GM21423 (cell line): ENCODE measurements at regions not wholly inside any gene's neighbourhood (a gene's known extent, or its start where the extent isn't known, plus 50 kb on each side); places are given as distances from the start of the nearest gene placed in this dataset.

Experiments
- ATAC-seq: cut with Tn5 transposase; IDR thresholded peaks from one replicate; pipeline ENCODE4 v1.9.1; 2021; ENCODE audit warnings: mild to moderate bottlenecking, moderate library complexity; ENCODE audit not compliant: unreplicated experiment

DNA sequence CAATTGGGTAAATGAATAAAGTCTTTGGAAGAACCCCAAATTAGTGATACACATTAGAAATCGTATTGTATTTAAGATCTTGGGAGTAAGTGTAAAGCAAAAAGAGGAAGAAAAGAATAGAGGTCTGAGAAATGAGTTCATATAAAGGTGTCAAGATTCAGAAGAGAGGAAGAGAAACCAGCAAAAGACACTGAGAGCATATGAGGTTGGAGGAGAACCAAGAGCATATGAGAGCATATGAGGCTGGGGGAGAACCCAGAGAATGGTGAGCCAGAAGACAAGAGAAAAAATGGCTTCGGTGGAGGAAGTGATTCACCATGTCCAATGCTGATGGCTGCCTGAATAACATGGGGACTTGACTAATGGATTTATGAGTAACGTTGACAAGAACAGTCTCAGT, 620.1 kb upstream of the GCFC2 start:
- no peak for ATAC-seq

DNA sequence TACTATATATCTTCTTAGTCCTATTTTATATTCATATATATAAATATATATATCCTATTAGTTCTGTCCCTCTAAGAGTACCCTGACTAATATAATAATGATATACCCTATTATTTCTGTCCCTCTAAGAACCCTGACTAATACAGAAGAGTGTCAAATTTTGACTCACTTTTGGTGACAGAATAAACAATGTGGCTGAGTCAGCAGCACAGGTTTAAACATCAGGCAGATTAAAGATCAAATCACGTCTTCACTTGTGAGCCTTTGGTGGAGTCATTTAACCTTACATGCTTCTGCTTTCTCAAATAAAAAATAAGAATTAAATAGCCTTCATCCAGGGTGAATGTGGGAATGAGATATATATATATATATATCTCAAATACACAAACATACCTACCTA, 615.9 kb upstream of the GCFC2 start:
- ATAC-seq: no peak

DNA sequence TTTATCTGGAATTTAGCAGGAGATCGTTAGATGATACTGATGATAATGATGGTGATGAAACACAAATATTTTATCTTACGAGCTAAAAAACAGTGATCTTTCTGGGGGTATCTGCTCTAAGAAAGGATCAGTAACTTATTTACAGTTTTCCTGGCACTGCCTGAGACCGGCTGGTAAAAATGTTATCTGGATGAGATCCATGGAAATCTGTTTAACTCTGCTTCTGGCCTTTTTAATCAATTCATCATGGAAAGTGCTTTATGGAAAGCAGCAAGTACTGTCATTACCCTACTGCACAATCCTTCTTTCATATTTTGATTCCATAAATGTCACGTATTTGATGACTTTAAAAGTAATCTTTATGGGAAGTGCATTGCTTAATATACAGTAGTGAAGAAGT, 612.7 kb upstream of the GCFC2 start:
- ATAC-seq: no peak

DNA sequence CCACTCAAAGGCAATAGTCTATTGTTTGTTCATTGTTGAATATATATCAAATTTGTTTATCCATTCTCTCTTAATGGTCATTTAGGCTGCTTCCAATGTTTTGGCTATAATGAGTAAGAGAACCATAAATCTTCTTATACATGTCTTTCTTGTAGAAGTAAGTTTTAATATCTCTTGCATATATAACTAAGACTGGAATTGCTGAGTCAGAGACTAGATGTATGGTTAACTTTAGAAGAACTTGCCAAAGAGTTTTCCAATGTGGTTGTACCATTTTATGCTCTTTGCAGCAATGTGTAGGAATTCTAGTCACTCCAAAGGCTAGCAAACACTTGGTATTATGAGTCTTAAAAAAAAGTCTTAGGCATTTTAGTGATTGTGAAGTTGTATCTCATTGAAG, 610.0 kb upstream of the GCFC2 start:
- ATAC-seq: no peak

DNA sequence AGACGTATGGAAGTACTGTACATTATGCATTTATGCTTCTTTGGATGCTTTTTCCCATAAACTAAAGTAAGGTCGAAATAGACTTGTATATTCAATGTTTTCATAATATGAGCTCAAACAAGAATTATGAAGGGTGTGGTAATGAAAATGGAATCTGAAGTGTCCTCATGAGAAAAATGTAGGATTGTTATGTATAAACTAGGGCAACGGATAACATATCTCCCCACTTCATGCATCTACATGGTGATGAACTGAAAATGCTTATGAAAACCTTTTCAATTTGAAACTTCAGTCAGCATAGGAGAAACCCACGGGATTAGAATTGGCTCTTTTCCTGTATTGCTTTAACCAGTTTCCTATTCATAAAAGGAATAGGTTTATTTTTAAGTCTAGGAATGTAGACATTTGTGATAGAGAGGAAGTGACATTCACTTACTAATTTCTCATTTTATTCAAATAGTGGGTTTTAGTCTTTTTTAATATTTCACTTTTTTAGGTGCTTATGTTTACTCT, 608.2 kb upstream of the GCFC2 start:
- no peak for ATAC-seq

DNA sequence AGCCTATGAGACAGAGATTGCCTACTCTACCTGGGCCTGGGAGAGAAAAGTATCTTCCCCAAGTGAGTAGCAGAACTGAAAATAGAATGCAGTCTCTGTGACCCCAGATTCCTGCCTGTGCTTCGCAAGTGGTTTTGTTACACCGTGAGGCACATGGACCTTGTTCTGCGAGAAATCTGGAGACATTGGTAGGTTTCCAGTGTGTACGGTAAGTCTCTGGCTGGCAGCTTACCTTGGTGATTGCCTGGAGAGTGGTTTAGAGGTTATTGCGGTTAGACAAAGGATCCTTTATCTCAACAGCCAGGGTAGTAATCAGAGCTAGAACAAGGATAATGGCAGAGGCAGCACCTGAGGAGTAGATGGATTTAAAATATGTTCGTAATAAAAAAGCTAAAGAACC, 606.0 kb upstream of the GCFC2 start:
- ATAC-seq: no peak

DNA sequence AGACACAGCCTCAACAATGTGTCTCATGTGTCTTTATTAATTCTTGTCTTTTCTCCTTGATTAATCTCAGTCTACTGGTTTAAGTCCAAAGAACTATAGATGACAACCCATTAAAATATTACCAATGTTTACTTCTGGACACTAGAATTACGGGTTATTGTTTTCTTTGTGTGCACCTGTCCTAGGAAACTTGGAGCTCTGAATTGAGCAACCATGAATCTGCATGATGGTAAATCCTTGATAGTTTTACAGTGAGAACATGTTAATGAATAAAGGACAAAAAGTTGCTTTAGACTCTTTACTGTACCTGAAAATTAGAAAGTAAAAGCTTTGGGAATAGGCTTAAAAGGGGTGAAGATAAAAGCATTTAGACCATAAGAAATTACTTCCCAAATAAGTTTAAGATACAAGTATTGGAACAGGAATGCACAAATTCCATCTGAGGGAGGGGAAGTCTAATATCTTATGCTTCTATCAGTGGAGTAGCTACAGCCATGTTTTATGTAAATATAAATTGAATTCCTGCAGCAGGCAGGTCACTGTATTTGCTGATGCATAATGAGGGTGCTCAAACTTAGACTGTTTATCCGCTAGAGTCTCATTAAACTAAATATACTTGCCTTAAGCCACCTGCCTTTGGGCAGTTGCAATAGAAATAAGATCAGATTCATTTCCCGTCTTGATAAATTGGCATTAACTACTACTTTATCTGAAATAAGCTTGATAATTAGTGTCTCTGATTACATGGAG, 603.7 kb upstream of the GCFC2 start:
- ATAC-seq: no peak

DNA sequence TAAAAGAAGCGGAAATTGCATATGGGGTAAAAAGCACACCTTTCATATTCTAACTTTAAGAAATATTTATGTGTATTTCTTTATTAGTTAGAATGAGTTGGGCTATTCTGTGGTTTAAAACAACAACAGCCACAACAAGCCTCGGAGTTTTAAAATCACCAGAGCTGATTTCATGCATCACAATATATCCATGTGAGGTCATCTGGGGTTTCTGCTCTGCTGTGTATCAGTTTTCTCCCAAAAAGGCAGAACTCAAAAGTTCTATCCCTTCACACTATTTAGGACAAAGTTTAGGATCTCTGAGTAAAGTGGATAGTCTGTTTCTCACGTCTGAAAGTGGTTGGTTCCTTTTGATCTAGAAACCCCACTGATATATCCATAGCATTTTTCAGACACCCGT, 601.5 kb upstream of the GCFC2 start:
- ATAC-seq: no peak

DNA sequence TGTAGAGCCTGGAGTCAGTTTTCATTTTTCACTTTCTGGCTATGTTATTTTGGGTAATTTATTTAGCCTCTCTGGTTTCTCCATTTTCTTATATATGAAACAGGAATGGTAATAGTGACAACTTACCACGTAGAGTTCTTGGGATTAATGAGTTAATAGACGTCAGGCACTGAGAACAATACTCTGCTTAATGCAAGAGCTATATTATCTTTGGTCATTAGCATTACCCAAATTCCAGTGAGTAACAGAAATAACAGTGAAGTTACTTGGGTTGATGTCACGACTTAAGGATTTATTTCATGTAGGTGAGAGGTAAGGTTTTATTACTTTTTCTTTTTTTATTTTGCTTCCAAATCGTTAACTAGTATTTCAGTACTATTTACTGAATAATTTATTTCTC, 601.0 kb upstream of the GCFC2 start:
- no peak for ATAC-seq

DNA sequence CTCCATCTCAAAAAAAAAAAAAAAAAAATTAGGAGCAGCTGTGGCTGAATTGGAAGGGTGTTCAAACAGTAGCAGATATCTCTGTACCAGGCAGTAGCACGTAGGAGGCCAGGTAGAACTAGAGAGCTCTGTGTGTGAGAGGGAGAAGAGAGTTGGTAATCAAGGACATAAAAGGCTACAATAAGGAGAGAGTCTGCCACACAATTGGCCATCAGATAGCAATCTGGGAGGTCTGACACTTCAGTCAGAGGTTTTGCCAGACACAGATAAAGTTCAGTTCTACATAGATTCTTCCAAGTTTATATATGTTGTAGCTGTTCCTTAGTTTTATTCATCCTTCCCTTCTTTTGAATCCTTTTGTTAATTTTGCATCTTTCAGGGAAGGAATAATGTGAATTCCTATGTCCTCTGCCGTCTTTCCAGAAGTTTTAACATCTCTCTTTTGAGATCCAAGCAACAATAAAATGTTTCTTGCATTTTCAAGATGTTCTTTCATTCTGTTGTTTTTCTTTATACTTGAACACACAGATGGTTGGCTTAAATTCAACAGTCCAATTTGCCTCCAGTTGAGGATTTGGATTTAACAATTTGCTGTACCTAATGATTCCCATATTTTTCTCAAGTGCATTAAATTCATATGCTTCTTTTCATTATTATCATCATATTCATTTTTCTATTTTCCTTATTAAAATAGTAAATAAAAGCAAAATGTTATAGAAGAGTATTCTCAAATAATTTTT, 600.3 kb upstream of the GCFC2 start:
- ATAC-seq: no peak

DNA sequence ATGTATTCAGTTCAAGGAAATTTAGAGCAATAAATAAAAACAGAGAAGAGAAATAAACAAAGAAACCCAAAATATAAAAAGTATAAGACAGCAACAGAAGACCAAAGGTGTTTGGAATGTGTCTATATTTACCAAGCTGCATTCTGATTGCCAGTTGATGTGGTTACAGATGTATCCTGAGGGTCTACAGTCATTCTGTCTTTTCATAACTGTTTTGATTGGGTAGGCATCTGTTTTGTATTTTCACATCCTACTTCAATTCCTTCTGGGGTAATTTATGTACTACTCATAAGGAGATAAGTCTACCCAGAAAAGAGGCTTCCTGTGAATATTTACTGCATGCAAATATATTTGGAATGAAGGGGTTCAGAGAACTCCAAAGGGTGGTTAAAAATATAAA, 596.8 kb upstream of the GCFC2 start:
- no peak for ATAC-seq

DNA sequence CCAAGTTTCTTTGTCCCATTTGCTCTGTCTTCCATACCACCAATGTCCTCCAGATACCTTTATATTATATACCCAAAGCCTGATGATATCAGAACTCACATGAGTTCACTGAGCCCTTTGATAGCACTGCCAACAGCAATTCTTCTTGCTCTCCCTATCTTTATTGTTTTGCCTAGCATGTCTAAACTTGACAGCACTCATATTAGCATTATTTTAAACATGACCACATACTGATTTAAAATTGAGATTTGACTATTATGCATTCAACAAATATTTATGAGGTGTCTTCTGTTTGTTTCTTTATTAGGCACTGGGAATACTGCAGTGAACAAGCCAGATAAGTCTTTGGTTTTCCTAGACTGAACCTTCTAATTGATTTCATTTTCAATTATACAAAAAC, 587.3 kb upstream of the GCFC2 start:
- ATAC-seq: no peak

DNA sequence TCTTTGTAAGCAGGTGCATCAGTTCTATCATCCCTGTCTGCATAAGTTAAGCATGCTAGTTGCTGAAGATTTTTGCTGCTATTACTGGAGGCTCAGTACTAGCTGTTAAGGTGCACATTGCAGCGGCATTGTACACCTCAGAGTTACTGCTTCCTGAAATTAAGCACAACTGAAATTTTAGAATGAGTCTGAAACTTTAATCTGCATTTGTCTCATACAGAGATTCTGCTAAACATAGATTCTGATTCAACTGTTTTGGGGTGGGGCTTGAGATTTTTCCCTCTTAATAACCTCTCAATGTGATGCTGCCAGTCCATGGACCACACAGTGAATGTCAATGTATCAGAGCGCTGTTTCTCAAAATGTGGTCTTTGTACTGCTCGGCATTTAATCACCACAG, 585.7 kb upstream of the GCFC2 start:
- no peak for ATAC-seq

DNA sequence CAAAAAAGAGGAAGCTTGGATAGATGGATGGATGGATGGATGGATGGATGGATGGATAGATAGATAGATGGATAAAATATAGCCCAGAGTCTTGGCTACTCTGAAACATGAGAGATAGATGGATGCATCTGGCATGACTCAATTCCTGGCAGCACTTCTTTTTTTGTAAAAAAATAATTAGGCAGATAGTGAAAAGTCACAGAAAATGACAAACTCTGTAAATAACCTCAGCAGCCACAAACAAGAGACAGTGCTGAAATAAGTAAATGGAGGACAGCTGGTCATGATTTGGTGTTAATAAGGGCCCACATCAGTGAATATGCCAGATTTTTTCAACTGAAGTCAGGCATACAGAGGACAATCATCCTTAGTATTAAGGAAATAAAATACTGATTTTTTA, 585.0 kb upstream of the GCFC2 start:
- ATAC-seq: no peak

DNA sequence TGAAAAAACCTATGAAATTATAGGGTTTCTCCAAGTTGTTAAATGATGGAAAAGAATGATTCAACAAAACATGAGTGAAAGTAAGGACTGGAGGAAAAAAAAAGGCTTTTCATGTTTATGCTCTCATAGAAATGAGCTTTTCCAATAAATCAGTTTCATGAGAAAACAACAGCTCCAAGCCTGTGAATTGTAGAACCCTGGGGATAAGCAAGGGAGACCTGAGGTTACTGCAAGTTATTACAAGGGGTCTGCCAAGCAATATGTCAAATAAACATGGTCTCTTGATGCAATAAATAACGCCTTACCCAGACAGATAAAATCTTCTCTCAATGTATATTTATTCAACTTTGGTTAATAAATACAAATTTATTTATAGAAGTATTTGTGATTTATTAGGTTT, 577.9 kb upstream of the GCFC2 start:
- no peak for ATAC-seq

DNA sequence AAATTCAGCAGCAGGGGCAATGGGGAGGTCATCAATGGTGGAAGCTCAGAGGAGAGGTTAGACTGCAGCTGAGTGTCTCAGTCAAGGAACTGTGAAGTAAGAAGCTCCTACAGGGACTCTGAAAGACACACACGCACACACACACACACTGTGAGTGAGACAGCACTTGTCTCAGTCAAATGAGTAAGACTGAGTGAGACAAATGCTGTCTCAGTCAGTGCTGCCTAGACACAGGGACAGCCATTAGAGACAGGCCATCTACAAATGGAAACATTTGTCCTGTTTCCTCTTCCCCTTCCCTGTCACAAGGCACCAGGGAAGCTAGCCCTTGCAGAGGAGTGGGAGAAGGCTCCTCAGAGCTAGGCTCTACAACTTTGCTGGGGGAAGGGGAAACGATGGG, 577.4 kb upstream of the GCFC2 start:
- no peak for ATAC-seq

DNA sequence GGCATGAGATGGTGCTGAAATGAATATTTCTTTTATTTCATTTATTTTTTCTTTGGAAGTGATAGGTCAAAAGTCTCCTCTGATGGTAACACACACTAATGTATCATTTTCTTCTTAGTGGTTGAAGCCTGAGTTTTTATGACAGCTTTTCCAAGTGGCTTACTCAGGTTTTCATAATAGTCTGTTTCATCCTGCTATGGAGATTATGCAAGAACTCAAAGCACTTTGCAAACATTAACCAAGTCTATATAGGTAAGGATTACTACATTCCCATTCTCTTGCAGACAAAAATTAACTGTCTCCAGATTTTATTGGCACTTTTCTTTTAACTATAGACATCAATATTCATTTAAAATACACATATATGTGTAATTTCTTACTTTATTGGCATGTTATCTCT, 572.6 kb upstream of the GCFC2 start:
- ATAC-seq: no peak

DNA sequence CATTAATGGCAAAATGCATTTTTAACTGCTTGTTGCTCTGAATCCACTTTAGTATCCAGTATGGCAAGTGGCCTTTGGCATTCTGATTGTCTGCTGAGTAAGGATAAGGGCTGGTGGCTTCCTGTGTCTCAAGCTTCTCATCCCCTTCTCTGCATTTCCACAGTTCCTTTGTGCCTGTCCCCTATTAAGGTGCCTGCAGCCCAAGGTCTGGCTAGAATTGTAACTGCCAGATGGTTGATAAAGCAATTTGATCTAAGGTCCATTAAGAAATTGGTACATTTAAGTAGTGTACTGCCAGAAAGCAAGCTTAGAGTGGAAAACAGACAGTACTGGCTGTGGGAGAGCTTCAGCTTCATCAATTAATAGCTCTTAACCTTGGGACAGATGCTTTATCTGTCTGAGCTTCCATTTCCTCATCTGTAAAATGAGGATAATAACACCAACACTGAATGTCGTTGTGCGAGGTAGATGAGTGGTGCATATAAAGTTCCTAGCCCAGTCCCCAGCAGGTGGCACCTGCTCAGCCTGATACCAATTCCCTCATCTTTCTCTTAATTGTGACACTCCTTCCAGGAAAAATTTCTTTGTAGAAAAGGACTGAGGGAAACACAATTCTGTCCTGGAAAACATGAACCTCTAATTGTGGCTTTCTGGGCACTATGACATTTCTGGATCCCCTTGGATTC, 570.6 kb upstream of the GCFC2 start:
- no peak for ATAC-seq

DNA sequence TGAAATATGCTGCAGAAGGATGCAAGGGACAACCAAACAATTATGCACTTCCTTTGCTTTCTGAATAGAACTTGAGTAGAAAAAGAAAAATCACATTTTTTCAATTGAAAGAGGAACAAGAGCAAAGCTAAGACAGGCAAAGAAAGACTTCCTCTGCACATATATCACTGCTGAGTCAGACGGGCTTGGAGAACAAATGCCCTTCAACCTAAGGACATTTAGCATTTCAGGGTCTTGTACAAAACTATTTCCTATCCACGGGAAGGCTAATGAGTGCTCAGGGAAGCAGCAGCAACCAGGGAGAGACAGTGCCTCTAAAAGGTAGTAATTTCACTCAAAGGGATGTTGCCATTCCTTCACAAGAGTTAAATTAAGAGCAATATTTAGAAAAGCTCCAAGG, 570.0 kb upstream of the GCFC2 start:
- no peak for ATAC-seq

DNA sequence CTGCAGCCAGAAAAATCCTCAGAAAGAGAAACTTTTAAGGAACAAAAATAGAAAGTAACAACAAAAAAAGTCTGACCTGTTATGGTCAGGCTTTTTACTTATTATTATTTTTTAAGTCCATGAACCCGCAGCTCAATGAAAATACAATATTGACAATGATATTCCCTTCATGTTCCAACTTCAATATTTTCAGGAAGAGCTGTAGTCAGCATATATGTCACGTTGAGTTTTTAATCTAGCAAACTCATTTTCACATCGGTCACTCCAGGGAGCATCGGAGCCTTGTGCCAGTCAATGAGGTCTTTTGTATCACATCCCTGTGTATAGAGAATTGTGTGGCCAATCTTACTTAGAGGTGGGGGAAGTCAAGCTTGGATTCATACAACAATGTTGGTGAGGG, 568.4 kb upstream of the GCFC2 start:
- no peak for ATAC-seq

DNA sequence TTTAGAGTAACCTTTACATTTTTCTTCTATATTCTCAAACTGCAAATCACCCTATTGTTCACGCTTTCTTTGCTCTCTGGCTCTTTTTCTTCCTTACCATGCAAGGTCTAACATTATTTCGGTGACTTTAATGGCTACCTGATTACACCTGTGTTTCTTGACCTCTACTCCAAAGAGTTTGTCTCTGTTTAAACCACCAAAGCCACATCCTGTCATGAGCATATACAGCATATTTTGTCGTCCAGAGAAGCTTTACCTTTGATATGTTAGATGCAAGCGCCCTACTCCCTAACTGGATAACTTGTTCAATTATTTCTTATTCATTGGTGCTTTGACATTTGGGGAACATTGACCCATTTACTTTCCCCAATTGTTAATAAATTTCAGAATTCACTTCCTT, 565.1 kb upstream of the GCFC2 start:
- no peak for ATAC-seq

DNA sequence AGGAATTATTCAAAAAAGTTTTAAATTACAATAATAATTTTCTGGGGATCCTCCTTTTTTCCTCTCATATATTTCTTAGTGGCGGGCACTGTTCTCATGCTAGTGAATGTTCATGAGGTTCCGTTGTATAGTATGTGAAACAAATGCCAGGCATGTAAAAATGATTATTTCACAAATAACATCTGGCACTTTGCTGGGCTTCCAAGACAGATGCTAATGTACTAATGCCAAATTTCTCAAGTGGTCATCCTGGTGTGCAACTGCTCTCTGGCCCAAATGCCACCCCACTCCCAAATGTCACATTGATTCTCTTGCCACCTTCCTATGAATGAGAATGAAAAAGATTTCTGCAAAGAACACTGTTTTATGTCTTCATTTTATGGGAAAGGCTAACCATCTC, 564.0 kb upstream of the GCFC2 start:
- no peak for ATAC-seq
